HG03108 (cell line): ENCODE measurements at regions not wholly inside any gene's neighbourhood (a gene's known extent, or its start where the extent isn't known, plus 50 kb on each side); places are given as distances from the start of the nearest gene placed in this dataset.
A peak's percentile ranks its signal among the peaks of the same experiment; 100 is the strongest.
"Not testable (repeated sequence)": the region's sequence is repeated elsewhere in the genome, so short reads cannot be mapped to it uniquely, and the experiment has no call there.

Experiments
- ATAC-seq: cut with Tn5 transposase; IDR thresholded peaks from one replicate; pipeline ENCODE4 v1.9.1; 2021; ENCODE audit warnings: moderate library complexity; ENCODE audit not compliant: unreplicated experiment

- ATAC-seq: no peak
Measured at GRCh38 chr1:90864681-90865080, 147.6 kb upstream of the BARHL2 start.

DNA sequence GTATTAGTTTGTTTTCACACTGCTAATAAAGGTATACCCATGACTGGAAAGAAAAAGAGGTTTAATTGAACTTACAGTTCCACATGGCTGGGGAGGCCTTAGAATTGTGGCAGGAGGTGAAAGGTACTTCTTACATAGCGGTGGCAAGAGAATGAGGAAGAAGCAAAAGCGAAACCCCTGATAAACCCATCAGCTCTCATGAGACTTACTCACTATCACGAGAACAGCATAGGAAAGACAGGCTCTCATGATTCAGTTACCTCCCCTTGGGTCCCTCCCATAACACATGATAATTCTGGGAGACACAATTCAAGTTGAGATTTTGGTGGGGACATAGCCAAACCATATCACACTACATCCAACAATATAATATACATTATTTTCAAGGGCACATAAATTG, 145.7 kb upstream of the BARHL2 start:
- ATAC-seq: no peak

DNA sequence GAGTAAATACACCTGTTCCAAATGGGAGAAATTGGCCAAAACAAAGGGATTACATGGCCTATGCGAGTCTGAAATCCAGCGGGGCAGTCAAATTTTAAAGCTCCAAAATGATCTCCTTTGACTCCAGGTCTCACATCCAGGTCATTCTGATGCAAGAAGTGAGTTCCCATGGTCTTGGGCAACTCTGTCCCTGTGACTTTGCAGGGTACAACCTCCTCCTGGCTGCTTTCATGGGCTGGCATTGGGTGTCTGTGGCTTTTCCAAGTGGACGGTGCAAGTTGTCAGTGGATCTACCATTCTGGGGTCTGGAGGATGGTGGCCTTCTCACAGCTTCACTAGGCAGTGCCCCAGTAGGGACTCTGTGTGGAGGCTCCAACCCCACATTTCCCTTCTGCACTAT, 144.3 kb upstream of the BARHL2 start:
- not testable (repeated sequence) for ATAC-seq

- ATAC-seq: no peak
Measured at GRCh38 chr1:90856463-90857007, 139.4 kb upstream of the BARHL2 start.

DNA sequence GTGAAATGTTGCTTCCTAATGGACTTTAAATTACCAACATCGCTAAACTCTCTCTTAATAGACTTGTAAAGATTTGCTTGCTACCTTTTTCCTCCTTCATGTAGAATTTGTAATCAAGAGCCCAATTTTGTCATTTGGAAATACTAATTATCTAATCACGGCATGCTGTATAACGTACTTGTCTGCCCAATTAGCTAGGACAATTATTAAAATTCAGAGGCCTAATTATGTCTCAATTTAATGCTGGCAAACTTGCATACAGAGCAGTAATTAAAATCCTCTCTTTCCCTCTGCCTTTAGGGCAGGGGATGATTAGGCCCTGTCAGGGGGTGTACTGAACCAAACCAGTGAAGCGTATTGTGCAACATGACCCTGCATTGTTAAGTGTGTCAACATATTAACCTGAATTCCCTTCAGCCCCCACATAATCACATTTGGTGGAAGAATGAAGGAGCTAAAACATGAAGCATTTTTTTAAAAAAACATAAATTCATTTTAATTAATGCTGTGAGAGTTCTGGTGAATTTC, 137.4 kb upstream of the BARHL2 start:
- no peak for ATAC-seq

- ATAC-seq: no peak
Measured at GRCh38 chr1:90851711-90852050, 134.6 kb upstream of the BARHL2 start.

GRCh38 chr1:90850898-90851710, 134.0 kb upstream of the BARHL2 start:
- ATAC-seq: peak; percentile 99

- no peak for ATAC-seq
Measured at GRCh38 chr1:90850181-90850897, 133.2 kb upstream of the BARHL2 start.

DNA sequence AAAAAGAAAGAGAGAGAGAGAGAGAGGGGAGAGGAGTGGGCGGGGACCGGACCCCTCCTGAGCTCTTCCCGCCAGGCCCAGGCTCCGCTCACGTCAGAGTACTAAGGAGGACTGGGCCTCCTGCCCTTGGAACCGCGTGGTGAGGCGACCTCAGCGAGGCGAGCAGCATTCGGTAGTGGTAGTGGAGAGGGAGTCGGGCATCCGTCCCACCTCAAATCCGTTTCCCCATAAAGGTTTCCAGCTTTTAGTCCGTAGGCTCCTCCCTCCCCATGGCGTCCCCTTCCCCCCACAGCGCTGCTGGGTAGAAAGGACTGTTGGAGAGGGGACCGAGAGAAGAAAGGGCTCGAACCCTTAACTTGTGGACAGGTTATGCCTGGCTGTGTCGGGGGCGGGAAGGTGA, 124.4 kb upstream of the BARHL2 start:
- no peak for ATAC-seq

- ATAC-seq: no peak
Measured at GRCh38 chr1:90840352-90840751, 123.2 kb upstream of the BARHL2 start.

- ATAC-seq: no peak
Measured at GRCh38 chr1:90839323-90839722, 122.2 kb upstream of the BARHL2 start.

DNA sequence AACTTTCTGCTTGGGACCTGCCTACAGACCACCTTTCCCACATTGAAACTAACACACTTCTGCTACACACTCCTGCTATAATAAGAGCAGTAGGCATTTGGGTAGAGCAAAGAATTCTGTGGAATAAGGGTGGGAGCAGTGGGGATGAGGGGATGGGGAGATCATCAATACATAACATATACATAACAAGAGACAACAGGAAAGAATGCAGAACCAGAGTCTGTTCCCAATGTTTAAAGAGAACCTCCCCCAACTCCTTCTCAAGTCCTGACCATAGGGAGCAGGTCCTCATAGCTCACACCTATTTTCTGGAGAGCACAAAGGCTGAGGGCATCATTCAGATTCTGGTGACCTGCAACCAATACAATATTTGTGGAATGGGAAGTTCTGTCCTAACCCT, 121.6 kb upstream of the BARHL2 start:
- ATAC-seq: no peak

GRCh38 chr1:90837420-90837819, 120.3 kb upstream of the BARHL2 start:
- ATAC-seq: no peak

GRCh38 chr1:90836345-90836679, 119.2 kb upstream of the BARHL2 start:
- no peak for ATAC-seq

GRCh38 chr1:90835661-90836344, 118.7 kb upstream of the BARHL2 start:
- ATAC-seq: no peak

DNA sequence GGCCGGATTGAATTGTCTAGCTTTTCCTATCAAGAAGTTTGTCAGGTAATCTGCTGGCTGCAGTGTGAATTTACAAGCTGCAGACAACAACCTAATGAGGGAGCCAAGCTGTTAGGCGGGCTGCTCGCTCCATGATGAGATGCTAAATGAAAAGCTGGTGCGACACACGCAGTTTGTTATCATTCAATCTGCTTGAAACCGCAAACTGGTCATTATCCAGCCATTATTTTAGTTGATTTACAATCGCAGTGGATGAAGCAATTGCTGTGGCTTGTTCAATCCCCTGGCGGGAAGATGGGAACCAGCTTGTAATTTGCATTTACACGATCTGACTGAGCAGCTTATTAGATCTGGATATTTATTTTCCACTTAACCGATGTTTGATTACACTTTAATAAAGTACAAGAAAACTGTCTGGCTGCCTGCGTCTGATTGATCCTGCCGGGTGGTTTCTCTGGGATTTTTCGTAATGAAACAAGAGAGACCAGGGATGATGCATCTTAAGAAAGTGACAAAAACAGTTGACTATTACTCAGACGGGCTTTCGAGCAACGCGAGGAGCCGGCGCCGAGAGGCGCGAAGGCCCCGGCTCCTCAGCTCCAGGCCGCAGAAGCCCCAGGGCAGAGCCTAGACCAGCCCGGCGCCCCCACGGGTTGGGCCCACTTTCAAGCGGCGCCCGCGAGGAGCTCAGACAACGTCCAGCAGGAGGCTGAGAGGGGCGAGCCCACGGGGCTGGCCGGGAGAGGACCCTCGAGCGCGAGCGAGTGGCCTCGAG, 118.0 kb upstream of the BARHL2 start:
- no peak for ATAC-seq

DNA sequence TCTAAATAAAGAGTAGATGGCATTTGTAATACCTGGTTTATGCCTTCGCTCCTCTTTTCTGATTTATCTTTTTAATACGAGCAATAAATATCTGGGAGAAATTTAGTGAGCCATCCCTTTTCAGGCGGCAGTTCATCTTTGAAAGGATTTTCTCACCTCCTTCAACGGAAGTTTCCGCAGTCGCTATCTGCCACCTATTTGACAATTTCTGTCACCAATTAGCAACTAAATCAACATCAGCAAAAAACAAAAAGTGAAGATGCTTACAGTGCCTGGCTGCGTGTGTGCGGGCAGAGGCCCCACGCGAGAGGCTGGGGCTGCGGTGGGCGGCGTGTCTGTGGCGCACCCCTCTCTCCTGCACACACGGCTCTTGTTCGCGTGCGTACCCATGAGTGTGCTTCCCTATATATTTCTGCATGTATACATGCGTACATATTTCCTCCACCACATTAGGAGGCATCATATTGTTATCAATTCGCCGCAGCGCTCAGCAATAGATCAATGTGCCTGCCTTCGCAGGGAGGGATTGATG, 117.3 kb upstream of the BARHL2 start:
- no peak for ATAC-seq

- ATAC-seq: no peak
Measured at GRCh38 chr1:90833466-90834110, 116.5 kb upstream of the BARHL2 start.

DNA sequence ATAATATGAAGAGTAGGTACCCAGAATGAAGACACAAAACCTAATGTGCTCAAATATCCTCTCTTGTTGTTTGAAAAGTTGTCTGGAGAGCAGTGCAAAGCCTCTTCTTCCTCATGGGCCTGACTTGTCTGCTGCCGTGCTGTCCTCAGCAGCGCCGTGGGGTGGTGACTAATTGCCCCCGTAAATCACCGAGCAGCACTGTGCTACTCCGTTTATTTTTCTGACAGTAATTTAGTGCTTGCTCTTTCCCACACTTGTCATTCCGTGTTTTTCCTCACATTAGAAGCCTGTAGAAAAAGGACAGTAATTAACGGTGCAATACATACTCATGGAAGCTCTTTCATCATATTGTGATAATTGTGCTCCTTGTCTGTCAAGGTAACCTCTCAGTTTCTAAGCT, 114.8 kb upstream of the BARHL2 start:
- no peak for ATAC-seq

GRCh38 chr1:90826834-90827233, 109.7 kb upstream of the BARHL2 start:
- no peak for ATAC-seq
